Esophagus squamous epithelium (tissue), 4 donors: ENCODE measurements at regions not wholly inside any gene's neighbourhood (a gene's known extent, or its start where the extent isn't known, plus 50 kb on each side); places are given as distances from the start of the nearest gene placed in this dataset.

Experiments used
- CTCF ChIP-seq, 6 experiments: fragments of 450-650 bp in 4 of 6; fragments of 200-600 bp in 2 of 6; sonication (generic) in 2 of 6; IDR thresholded peaks; one replicate each; pipeline ENCODE4 v1.5.1; 2016 to 2019; ENCODE audit warnings: antibody characterized with exemption in 6 of 6, mild to moderate bottlenecking in 4 of 6, moderate library complexity in 4 of 6
- POLR2A ChIP-seq, 4 donors: fragments of 450-650 bp; IDR thresholded peaks; one replicate each; pipeline ENCODE4 v1.6.1; 2017; ENCODE audit warnings: antibody characterized with exemption in 4 of 4, mild to moderate bottlenecking in 4 of 4, moderate library complexity in 3 of 4

DNA sequence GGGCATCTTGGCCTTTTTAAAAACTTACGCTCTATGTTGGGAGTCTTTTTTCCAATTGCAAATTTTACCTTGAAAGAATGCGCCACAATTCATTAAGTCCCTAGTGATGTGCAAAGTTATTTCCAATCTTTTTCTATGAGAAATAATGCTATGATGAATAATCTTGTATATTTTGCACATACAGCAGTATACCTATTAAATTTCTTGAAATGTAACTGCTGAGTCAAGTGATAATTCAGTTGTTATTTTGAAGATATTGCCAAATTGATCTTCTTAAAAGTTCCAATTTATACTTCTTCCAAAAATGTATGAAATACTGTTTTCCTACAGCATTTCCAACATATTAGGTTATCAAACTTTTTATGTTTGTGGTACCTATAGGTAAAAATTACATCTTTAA lies 92.8 kb upstream of the PPP2R2B start:
- no peak for TF ChIP-seq CTCF (IDR thresholded peaks at IDR 0.05)
- TF ChIP-seq POLR2A (IDR thresholded peaks at IDR 0.05): no peak
